GM12872 (cell line): ENCODE measurements at regions not wholly inside any gene's neighbourhood (a gene's known extent, or its start where the extent isn't known, plus 50 kb on each side); places are given as distances from the start of the nearest gene placed in this dataset.

Source experiments
- CTCF ChIP-seq: IDR thresholded peaks from 3 replicates; pipeline ENCODE4 v1.5.1; 2011; ENCODE audit warnings: low read depth, mild to moderate bottlenecking, low read length, moderate library complexity; ENCODE audit not compliant: insufficient read depth

GRCh38 chr15:37880835-37881153, 53.6 kb upstream of the TMCO5A start:
- no peak for TF ChIP-seq CTCF

GRCh38 chr15:37881237-37882013, 53.0 kb upstream of the TMCO5A start:
- TF ChIP-seq CTCF, result no peak

- no peak for TF ChIP-seq CTCF
Observed at GRCh38 chr15:37882640-37883039, 51.8 kb upstream of the TMCO5A start.
